Heart left ventricle (tissue), 16 donors: ENCODE measurements at regions not wholly inside any gene's neighbourhood (a gene's known extent, or its start where the extent isn't known, plus 50 kb on each side); places are given as distances from the start of the nearest gene placed in this dataset.

Source experiments
- ATAC-seq, 4 donors: fragments of 200-7000 bp; cut with Tn5 transposase; one replicate each; pipeline ENCODE4 v1.9.1; 2020 to 2022; ENCODE audit warnings: moderate library complexity in 4 of 4, mild to moderate bottlenecking in 3 of 4, moderate number of reproducible peaks in 1 of 4
- DNase-seq, 5 donors: peaks; one replicate each; pipeline ENCODE4 v3.0.0-alpha.2; 2020
- H3K27ac ChIP-seq, 12 donors: fragments of 200-600 bp; sonication (generic) in 4 of 12; one replicate each; pipeline versions ENCODE4 v1.5.0 to v1.8.0; 2016 to 2022; ENCODE audit warnings: mild to moderate bottlenecking in 2 of 12
- H3K27me3 ChIP-seq, 9 donors: fragments of 200-600 bp; sonication (generic) in 2 of 9; one replicate each; pipeline versions ENCODE4 v1.5.1 to v1.8.0; 2016 to 2022; ENCODE audit warnings: mild to moderate bottlenecking in 3 of 9
- H3K36me3 ChIP-seq, 9 donors: fragments of 200-600 bp; sonication (generic) in 2 of 9; one replicate each; pipeline versions ENCODE4 v1.5.0 to v1.8.0; 2018 to 2022; ENCODE audit warnings: mild to moderate bottlenecking in 2 of 9
- H3K4me1 ChIP-seq, 12 donors: fragments of 200-600 bp; sonication (generic) in 4 of 12; one replicate each; pipeline versions ENCODE4 v1.5.0 to v1.8.0; 2016 to 2022; ENCODE audit warnings: mild to moderate bottlenecking in 3 of 12
- H3K4me3 ChIP-seq, 12 donors: fragments of 200-600 bp; sonication (generic) in 4 of 12; one replicate each; pipeline versions ENCODE4 v1.5.0 to v1.8.0; 2017 to 2022; ENCODE audit warnings: mild to moderate bottlenecking in 9 of 12, moderate library complexity in 4 of 12
- H3K9me3 ChIP-seq, 12 donors: fragments of 200-600 bp; sonication (generic) in 4 of 12; one replicate each; pipeline versions ENCODE4 v1.5.0 to v1.8.0; 2016 to 2022; ENCODE audit warnings: mild to moderate bottlenecking in 1 of 12
- POLR2A ChIP-seq, 2 donors: fragments of 450-650 bp; IDR thresholded peaks; one replicate each; pipeline ENCODE4 v1.6.1; 2017; ENCODE audit warnings: antibody characterized with exemption in 2 of 2, mild to moderate bottlenecking in 2 of 2, moderate library complexity in 2 of 2
- WGBS, 4 donors: extraction: QIAGEN DNeasy Blood & Tissue Kit in 2 of 4; methylation state at CpG; one replicate each; pipeline versions ENCODE4 v1.1.5 to v1.1.7; 2013 to 2018; 5-methylcytosine and 5-hydroxymethylcytosine counted together
- intact Hi-C, 10 donors: fragments of 100-400 bp; cut with DNase I; formaldehyde crosslinking; loops; one replicate each; pipeline versions ENCODE4 v1.11.1 to v1.14.2; 2022
- TF ChIP-seq, protein P1 (sequence below), 12 donors: fragments of 200-600 bp; sonication (generic) in 4 of 12; IDR thresholded peaks; one replicate each; pipeline versions ENCODE4 v1.5.0 to v1.8.0; 2018 to 2022; ENCODE audit warnings: antibody characterized with exemption in 12 of 12, mild to moderate bottlenecking in 5 of 12
- donor health status: ischemic (EF 13 %, LVEDD 7.1; RV severe dilation, severe dysfunction).
- donor health status: healthy with polysubstance abuse.
- donor health status: DM: no; HTN: yes; CAD: no.
- donor health status: DM: no; HTN: no; CAD: no.
- donor health status: ischemic (EF 25% LVEDD 6.9; RV normal size, moderate dysfunction).
- donor health status: ischemic (EF 25% LVEDD 5.7; RV mildly dilated, moderate dysfunction).
- donor health status: healthy.
- donor health status: DM: yes; HTN: yes; CAD: no.
- donor health status: ischemic (EF 35%, LVEDD 5.7; RV mildly dilated, moderate dysfunction).
- donor health status: nonischemic (EF 11% LVEDD 7.7; RV severe dilation, severe dysfunction).
- donor health status: DM: yes; HTN: yes; CAD: no.
- donor health status: PGD.
- donor health status: ischemic (EF 29% LVEDD 5.4; RV normal size, mild dysfunction).
- donor health status: nonischemic (EF 23%, LVEDD 6.1; RV moderate dilation, normal function).

DNA sequence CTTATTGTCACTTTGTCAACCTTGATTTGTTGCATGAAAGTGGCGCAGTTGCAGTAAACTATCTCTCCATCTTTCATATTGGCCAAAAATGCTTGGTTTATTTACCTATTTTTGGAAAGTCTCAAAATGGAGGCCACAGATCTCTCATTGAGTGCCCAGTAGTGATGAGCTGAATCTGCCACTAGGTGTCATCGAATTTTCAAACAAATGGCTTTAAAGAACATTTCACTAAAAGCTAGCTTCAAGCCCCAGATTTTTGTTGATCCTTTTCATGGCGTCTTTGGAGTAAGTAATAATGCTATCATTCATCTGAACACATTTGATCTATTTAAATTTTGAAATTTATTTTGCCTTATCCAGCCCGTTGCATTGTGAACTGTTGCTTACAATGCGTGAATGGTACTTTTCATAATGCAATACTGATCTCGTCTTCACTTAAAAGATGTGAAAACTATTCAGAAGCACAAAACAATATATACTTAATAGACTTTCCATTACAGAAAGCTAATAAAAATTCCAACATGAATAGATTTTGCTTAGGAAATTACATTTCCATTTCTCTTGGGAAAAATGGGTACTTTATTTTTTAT lies 236.2 kb downstream of the DNAJB9 start:
- ATAC-seq (no peak), DNase-seq (no peak)
- TF ChIP-seq, protein P1, sequence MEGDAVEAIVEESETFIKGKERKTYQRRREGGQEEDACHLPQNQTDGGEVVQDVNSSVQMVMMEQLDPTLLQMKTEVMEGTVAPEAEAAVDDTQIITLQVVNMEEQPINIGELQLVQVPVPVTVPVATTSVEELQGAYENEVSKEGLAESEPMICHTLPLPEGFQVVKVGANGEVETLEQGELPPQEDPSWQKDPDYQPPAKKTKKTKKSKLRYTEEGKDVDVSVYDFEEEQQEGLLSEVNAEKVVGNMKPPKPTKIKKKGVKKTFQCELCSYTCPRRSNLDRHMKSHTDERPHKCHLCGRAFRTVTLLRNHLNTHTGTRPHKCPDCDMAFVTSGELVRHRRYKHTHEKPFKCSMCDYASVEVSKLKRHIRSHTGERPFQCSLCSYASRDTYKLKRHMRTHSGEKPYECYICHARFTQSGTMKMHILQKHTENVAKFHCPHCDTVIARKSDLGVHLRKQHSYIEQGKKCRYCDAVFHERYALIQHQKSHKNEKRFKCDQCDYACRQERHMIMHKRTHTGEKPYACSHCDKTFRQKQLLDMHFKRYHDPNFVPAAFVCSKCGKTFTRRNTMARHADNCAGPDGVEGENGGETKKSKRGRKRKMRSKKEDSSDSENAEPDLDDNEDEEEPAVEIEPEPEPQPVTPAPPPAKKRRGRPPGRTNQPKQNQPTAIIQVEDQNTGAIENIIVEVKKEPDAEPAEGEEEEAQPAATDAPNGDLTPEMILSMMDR (IDR thresholded peaks at IDR 0.05) = peak in 8 of 12 donors; percentile 6 to 43 (median 26)
- no peak for TF ChIP-seq POLR2A (IDR thresholded peaks at IDR 0.05)
- intact Hi-C loops = no loop called here
- H3K27me3 ChIP-seq = no peaks in the 10 kb centered on the region
- H3K9me3 ChIP-seq = no peaks in the 10 kb centered on the region
- no peak overlapping the region for H3K27ac ChIP-seq
- H3K4me1 ChIP-seq = no peaks in the 10 kb centered on the region
- no peaks in the 10 kb centered on the region for H3K36me3 ChIP-seq
- H3K4me3 ChIP-seq = no peak overlapping the region
- WGBS, 4 donors = 57 to 63% (median 60%) methylated on average over 6 of the region's 6 CpGs

GRCh38 chr7:108808549-108809266 lies 239.0 kb downstream of the DNAJB9 start:
- no peak for DNase-seq
- H3K27me3 ChIP-seq = no peaks in the 10 kb centered on the region
- H3K4me3 ChIP-seq = no peak overlapping the region
- no peaks in the 10 kb centered on the region for H3K9me3 ChIP-seq
- H3K4me1 ChIP-seq = no peaks in the 10 kb centered on the region
- TF ChIP-seq POLR2A (IDR thresholded peaks at IDR 0.05) = no peak
- TF ChIP-seq, protein P1 (IDR thresholded peaks at IDR 0.05) = no peak
- WGBS, 4 donors = 53 to 80% (median 65%) methylated on average over 1 of the region's 1 CpG
- H3K36me3 ChIP-seq = no peaks in the 10 kb centered on the region
- no peak for ATAC-seq
- no peak overlapping the region for H3K27ac ChIP-seq
- intact Hi-C loops = no loop called here

GRCh38 chr7:108809356-108809755 lies 239.7 kb downstream of the DNAJB9 start:
- no peaks in the 10 kb centered on the region for H3K9me3 ChIP-seq
- ATAC-seq (no peak), DNase-seq (no peak)
- no peaks in the 10 kb centered on the region for H3K4me1 ChIP-seq
- 68 to 76% (median 72%) methylated on average over 2 of the region's 2 CpGs for WGBS, 4 donors
- intact Hi-C loops = no loop called here
- H3K36me3 ChIP-seq = no peaks in the 10 kb centered on the region
- TF ChIP-seq, protein P1 (IDR thresholded peaks at IDR 0.05) = no peak
- TF ChIP-seq POLR2A (IDR thresholded peaks at IDR 0.05) = no peak
- H3K4me3 ChIP-seq = no peak overlapping the region
- H3K27me3 ChIP-seq = no peaks in the 10 kb centered on the region
- H3K27ac ChIP-seq = no peak overlapping the region

DNA sequence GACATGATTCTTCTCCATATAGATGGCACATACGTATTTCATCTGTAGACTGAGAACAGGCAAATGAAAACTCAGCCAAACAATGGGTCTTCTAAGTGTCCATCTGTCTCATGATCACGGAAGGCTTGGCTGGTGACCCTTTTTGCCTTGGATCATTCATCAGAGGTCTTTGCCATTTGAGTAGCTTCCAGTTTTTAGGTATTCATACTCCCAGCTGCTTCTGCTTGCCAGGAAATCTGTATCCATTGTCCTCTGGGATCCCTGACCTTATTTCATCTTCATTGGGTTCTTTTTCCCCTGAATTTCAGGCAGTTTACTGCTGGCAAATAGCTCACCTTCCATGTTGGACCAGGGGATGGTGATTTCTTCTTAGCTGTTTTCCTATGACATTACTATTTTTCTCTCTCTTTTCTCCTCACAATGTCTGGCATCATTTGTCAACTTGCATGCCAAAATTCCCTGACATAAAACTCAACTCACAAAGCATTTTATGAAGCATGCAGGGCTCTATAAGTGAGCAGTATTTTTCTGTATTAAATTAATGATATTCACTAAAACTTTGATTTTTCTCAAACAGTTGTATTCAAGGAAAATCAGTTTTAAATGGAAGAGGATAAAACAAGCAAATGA lies 241.2 kb downstream of the DNAJB9 start:
- Histone ChIP-seq H3K4me3 (no peak overlapping the region), H3K36me3 (no peaks in the 10 kb centered on the region), H3K27ac (no peak overlapping the region), H3K27me3 (no peaks in the 10 kb centered on the region), H3K9me3 (no peaks in the 10 kb centered on the region), H3K4me1 (no peaks in the 10 kb centered on the region)
- TF ChIP-seq, protein P1 (IDR thresholded peaks at IDR 0.05) = no peak
- TF ChIP-seq POLR2A (IDR thresholded peaks at IDR 0.05) = no peak
- intact Hi-C loops = no loop called here
- ATAC-seq (no peak), DNase-seq (no peak)
- 65 to 77% (median 72%) methylated on average over 2 of the region's 2 CpGs for WGBS, 4 donors
